Tibial nerve (tissue), 4 donors: ENCODE measurements at regions not wholly inside any gene's neighbourhood (a gene's known extent, or its start where the extent isn't known, plus 50 kb on each side); places are given as distances from the start of the nearest gene placed in this dataset.

Source experiments
- CTCF ChIP-seq, 5 experiments: fragments of 200-600 bp in 3 of 5; fragments of 450-650 bp in 2 of 5; sonication (generic) in 3 of 5; IDR thresholded peaks; one replicate each; pipeline ENCODE4 v1.5.1; 2016 to 2019; ENCODE audit warnings: antibody characterized with exemption in 5 of 5, mild to moderate bottlenecking in 3 of 5, moderate library complexity in 2 of 5
- EP300 ChIP-seq, 2 donors: sonication (generic); formaldehyde crosslinking; IDR thresholded peaks; one replicate each; pipeline ENCODE4 v1.6.1; 2017; ENCODE audit warnings: antibody characterized with exemption in 2 of 2, mild to moderate bottlenecking in 1 of 2
- POLR2A ChIP-seq, 2 donors: fragments of 450-650 bp; IDR thresholded peaks; one replicate each; pipeline ENCODE4 v1.6.1; 2017; ENCODE audit warnings: antibody characterized with exemption in 2 of 2, mild to moderate bottlenecking in 2 of 2, moderate library complexity in 2 of 2

GRCh38 chrX:99750721-99751120 lies 659.4 kb downstream of the PCDH19 start:
- TF ChIP-seq CTCF (IDR thresholded peaks at IDR 0.05) = no peak
- TF ChIP-seq POLR2A (IDR thresholded peaks at IDR 0.05) = no peak
- TF ChIP-seq EP300 (IDR thresholded peaks at IDR 0.05) = no peak
